GM23338 (cell line): ENCODE measurements at regions not wholly inside any gene's neighbourhood (a gene's known extent, or its start where the extent isn't known, plus 50 kb on each side); places are given as distances from the start of the nearest gene placed in this dataset.

Experiments
- ATAC-seq: fragments of 200-7000 bp; cut with Tn5 transposase; 3 replicates; pipeline ENCODE4 v1.9.1; 2020
- DNase-seq: peaks from one replicate; pipeline ENCODE4 v3.0.0-alpha.2; 2015; ENCODE audit warnings: low spot score
- H2AFZ ChIP-seq: fragments of 200-600 bp; sonication (generic); 2 replicates; pipeline ENCODE4 v1.8.0; 2016; ENCODE audit warnings: antibody characterized with exemption, mild to moderate bottlenecking, moderate library complexity
- H3F3A ChIP-seq: fragments of 200-600 bp; sonication (generic); replicated peaks from 2 replicates; pipeline ENCODE4 v1.8.0; 2017; ENCODE audit warnings: antibody characterized with exemption, mixed run types, low read depth
- H3K27ac ChIP-seq: fragments of 200-600 bp; sonication (generic); 2 replicates; pipeline ENCODE4 v1.6.1; 2016; ENCODE audit warnings: low read depth
- H3K27me3 ChIP-seq: fragments of 200-600 bp; sonication (generic); 2 replicates; pipeline ENCODE4 v1.8.0; 2016; ENCODE audit warnings: mild to moderate bottlenecking, mixed run types, moderate library complexity; ENCODE audit not compliant: insufficient read depth
- H3K36me3 ChIP-seq: fragments of 200-600 bp; sonication (generic); 2 replicates; pipeline ENCODE4 v1.8.0; 2016; ENCODE audit warnings: mild to moderate bottlenecking; ENCODE audit not compliant: insufficient read depth
- H3K4me1 ChIP-seq: fragments of 200-600 bp; sonication (generic); 2 replicates; pipeline ENCODE4 v1.8.0; 2016; ENCODE audit warnings: mild to moderate bottlenecking, moderate library complexity; ENCODE audit not compliant: insufficient read depth
- H3K4me2 ChIP-seq: fragments of 200-600 bp; sonication (generic); 2 replicates; pipeline ENCODE4 v1.7.1; 2017; ENCODE audit warnings: mixed run types
- H3K4me3 ChIP-seq: fragments of 200-600 bp; sonication (generic); 2 replicates; pipeline ENCODE4 v1.6.1; 2016; ENCODE audit warnings: mixed run types
- H3K79me2 ChIP-seq: fragments of 200-600 bp; sonication (generic); replicated peaks from 2 replicates; pipeline ENCODE4 v1.8.0; 2017; ENCODE audit warnings: mild to moderate bottlenecking; ENCODE audit not compliant: insufficient read depth
- H3K9me2 ChIP-seq: fragments of 200-600 bp; sonication (generic); 2 replicates; pipeline ENCODE4 v1.8.0; 2017; ENCODE audit not compliant: insufficient read depth
- H4K20me1 ChIP-seq: fragments of 200-600 bp; sonication (generic); replicated peaks from 2 replicates; pipeline ENCODE4 v1.8.0; 2017; ENCODE audit warnings: mild to moderate bottlenecking; ENCODE audit not compliant: insufficient read depth
- H3K27ac Mint-ChIP-seq: 2 replicates; pipeline ENCODE4 v1.8.0; 2020; ENCODE audit warnings: inconsistent platforms, mild to moderate bottlenecking, moderate library complexity, mixed read lengths
- H3K27me3 Mint-ChIP-seq: 3 replicates; pipeline ENCODE4 v1.8.0; 2022; ENCODE audit warnings: low read depth, mild to moderate bottlenecking, moderate library complexity, mixed read lengths, inconsistent platforms; ENCODE audit not compliant: insufficient read depth, poor library complexity
- H3K36me3 Mint-ChIP-seq: 3 replicates; pipeline ENCODE4 v1.8.0; 2021; ENCODE audit warnings: low read depth, mild to moderate bottlenecking, inconsistent platforms, moderate library complexity, mixed read lengths
- H3K4me1 Mint-ChIP-seq: 3 replicates; pipeline ENCODE4 v1.8.0; 2020; ENCODE audit warnings: mild to moderate bottlenecking, inconsistent platforms, mixed read lengths
- H3K4me3 Mint-ChIP-seq: 3 replicates; pipeline ENCODE4 v1.8.0; 2021; ENCODE audit warnings: moderate library complexity, mild to moderate bottlenecking, inconsistent platforms, mixed read lengths
- H3K9me3 Mint-ChIP-seq: 3 replicates; pipeline ENCODE4 v1.8.0; 2020; ENCODE audit warnings: moderate library complexity, mild to moderate bottlenecking, inconsistent platforms, mixed read lengths
- CREB1 ChIP-seq: fragments of 250-450 bp; sonication (Bioruptor Pico); IDR thresholded peaks from 2 replicates; pipeline ENCODE4 v1.5.0; 2020; ENCODE audit warnings: low read depth, mild to moderate bottlenecking, moderate library complexity
- CTCF ChIP-seq, 2 experiments: fragments of 200-600 bp in 1 of 2; sonication (generic) in 1 of 2; conservative IDR thresholded peaks; 2 replicates each; pipeline versions ENCODE4 v1.5.1 to v1.6.1; 2016 to 2017; ENCODE audit warnings: antibody characterized with exemption in 2 of 2, low read depth in 2 of 2, mild to moderate bottlenecking in 2 of 2, moderate library complexity in 1 of 2
- NANOG ChIP-seq: IDR thresholded peaks from 2 replicates; pipeline ENCODE4 v1.6.1; 2016; ENCODE audit warnings: antibody characterized with exemption, borderline replicate concordance
- POLR2AphosphoS5 ChIP-seq: IDR thresholded peaks from 2 replicates; pipeline ENCODE4 v1.6.1; 2016; ENCODE audit warnings: antibody characterized with exemption, low read depth
- STAT1 ChIP-seq: IDR thresholded peaks from one replicate; pipeline ENCODE4 v1.6.1; 2016; ENCODE audit warnings: antibody characterized with exemption; ENCODE audit not compliant: unreplicated experiment
- ZNF331 ChIP-seq: fragments of 250-450 bp; sonication (Bioruptor Pico); IDR thresholded peaks from 2 replicates; pipeline ENCODE4 v1.5.0; 2020; ENCODE audit warnings: low read depth, mild to moderate bottlenecking, moderate library complexity
- TF ChIP-seq, protein P1 (sequence below): fragments of 250-450 bp; sonication (Bioruptor Pico); IDR thresholded peaks from 2 replicates; pipeline ENCODE4 v1.5.0; 2020; ENCODE audit warnings: mild to moderate bottlenecking, moderate library complexity

GRCh38 chr15:85929786-85930185 is 135.1 kb upstream of the KLHL25 start (continued):
- TF ChIP-seq, protein P1, sequence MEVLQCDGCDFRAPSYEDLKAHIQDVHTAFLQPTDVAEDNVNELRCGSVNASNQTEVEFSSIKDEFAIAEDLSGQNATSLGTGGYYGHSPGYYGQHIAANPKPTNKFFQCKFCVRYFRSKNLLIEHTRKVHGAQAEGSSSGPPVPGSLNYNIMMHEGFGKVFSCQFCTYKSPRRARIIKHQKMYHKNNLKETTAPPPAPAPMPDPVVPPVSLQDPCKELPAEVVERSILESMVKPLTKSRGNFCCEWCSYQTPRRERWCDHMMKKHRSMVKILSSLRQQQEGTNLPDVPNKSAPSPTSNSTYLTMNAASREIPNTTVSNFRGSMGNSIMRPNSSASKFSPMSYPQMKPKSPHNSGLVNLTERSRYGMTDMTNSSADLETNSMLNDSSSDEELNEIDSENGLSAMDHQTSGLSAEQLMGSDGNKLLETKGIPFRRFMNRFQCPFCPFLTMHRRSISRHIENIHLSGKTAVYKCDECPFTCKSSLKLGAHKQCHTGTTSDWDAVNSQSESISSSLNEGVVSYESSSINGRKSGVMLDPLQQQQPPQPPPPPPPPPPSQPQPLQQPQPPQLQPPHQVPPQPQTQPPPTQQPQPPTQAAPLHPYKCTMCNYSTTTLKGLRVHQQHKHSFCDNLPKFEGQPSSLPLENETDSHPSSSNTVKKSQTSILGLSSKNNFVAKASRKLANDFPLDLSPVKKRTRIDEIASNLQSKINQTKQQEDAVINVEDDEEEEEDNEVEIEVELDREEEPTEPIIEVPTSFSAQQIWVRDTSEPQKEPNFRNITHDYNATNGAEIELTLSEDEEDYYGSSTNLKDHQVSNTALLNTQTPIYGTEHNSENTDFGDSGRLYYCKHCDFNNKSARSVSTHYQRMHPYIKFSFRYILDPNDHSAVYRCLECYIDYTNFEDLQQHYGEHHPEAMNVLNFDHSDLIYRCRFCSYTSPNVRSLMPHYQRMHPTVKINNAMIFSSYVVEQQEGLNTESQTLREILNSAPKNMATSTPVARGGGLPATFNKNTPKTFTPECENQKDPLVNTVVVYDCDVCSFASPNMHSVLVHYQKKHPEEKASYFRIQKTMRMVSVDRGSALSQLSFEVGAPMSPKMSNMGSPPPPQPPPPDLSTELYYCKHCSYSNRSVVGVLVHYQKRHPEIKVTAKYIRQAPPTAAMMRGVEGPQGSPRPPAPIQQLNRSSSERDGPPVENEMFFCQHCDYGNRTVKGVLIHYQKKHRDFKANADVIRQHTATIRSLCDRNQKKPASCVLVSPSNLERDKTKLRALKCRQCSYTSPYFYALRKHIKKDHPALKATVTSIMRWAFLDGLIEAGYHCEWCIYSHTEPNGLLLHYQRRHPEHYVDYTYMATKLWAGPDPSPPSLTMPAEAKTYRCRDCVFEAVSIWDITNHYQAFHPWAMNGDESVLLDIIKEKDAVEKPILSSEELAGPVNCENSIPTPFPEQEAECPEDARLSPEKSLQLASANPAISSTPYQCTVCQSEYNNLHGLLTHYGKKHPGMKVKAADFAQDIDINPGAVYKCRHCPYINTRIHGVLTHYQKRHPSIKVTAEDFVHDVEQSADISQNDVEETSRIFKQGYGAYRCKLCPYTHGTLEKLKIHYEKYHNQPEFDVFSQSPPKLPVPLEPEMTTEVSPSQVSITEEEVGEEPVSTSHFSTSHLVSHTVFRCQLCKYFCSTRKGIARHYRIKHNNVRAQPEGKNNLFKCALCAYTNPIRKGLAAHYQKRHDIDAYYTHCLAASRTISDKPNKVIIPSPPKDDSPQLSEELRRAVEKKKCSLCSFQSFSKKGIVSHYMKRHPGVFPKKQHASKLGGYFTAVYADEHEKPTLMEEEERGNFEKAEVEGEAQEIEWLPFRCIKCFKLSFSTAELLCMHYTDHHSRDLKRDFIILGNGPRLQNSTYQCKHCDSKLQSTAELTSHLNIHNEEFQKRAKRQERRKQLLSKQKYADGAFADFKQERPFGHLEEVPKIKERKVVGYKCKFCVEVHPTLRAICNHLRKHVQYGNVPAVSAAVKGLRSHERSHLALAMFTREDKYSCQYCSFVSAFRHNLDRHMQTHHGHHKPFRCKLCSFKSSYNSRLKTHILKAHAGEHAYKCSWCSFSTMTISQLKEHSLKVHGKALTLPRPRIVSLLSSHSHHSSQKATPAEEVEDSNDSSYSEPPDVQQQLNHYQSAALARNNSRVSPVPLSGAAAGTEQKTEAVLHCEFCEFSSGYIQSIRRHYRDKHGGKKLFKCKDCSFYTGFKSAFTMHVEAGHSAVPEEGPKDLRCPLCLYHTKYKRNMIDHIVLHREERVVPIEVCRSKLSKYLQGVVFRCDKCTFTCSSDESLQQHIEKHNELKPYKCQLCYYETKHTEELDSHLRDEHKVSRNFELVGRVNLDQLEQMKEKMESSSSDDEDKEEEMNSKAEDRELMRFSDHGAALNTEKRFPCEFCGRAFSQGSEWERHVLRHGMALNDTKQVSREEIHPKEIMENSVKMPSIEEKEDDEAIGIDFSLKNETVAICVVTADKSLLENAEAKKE (CRISPR knock-in tag): no peak
- TF ChIP-seq NANOG: no peak
- TF ChIP-seq POLR2AphosphoS5: no peak

- 0 out of 3 replicates have a peak, but pooled peaks cover 3% of the 10 kb centered on the region for H3K9me3 Mint-ChIP-seq
- H3K4me3 ChIP-seq: no peak overlapping the region
- H3K79me2 ChIP-seq: no peaks in the 10 kb centered on the region
- peaks cover 4% of the 10 kb centered on the region for H3K27me3 Mint-ChIP-seq
- H3K4me1 ChIP-seq: no peaks in the 10 kb centered on the region
- no peaks in the 10 kb centered on the region for H3K4me1 Mint-ChIP-seq
- no peak overlapping the region for H3K27ac Mint-ChIP-seq
- H3K4me3 Mint-ChIP-seq: no peak overlapping the region
- H3K36me3 Mint-ChIP-seq: no peaks in the 10 kb centered on the region
- no peaks in the 10 kb centered on the region for H3K9me2 ChIP-seq
- ATAC-seq (no peak), DNase-seq (no peak)
- H3F3A ChIP-seq: no peaks in the 10 kb centered on the region
- no peak overlapping the region for H3K27ac ChIP-seq
- H2AFZ ChIP-seq: no peak overlapping the region
- no peaks in the 10 kb centered on the region for H3K27me3 ChIP-seq
- no peaks in the 10 kb centered on the region for H4K20me1 ChIP-seq
- no peak overlapping the region for H3K4me2 ChIP-seq
- no peaks in the 10 kb centered on the region for H3K36me3 ChIP-seq
- TF ChIP-seq CREB1 (CRISPR knock-in tag) (no peak), ZNF331 (CRISPR knock-in tag) (no peak), CTCF (conservative IDR thresholded peaks at IDR 0.05; ENCODE audit: low read depth in 2 of 2) (no peak), STAT1 (no peak)
- TF ChIP-seq, protein P1 (CRISPR knock-in tag): no peak
Observed at GRCh38 chr15:85932391-85932790, 137.7 kb upstream of the KLHL25 start.
